ENCODE measurements at regions not wholly inside any gene's neighbourhood (a gene's known extent, or its start where the extent isn't known, plus 50 kb on each side); places are given as distances from the start of the nearest gene placed in this dataset.
"Not testable (repeated sequence)": the region's sequence is repeated elsewhere in the genome, so short reads cannot be mapped to it uniquely, and the experiment has no call there.

DNA sequence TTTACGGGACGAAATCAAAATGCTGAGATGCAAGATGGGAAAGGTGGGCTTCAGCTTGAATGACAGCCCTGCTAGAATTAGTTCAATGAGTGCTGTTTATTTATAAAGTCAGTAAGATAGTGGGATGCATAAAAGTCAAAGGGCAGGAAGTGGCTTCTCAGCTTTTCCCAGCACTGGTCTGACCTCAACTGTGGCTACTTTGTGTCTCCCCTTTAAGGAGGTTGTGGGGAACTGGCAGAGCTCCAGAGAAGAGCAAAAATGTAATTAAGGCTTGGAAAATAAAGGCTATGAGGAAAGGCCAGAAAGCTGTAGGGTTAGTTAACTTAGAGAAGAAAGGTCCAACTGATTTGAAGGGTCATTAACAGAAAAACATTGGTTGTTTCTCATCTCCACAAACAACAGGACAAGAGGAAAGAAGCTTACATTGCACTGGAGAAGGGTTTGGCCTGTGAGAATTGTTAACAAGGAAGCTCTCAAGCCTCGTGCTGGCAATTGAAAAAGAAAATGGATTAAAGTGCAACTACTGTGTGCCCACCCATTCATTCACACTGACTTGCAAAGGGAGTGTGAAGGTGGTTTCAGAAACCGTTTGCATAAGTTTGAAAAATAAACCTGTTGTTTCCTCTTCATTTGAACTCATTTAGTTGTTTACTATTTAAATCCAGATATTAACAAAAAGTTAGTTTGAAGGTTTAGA lies 68.8 kb upstream of the CD28 start:
- ChIA-PET CTCF (interaction anchor here (1.0 kb wide), 1 partner anchor 113 kb away, joined by 3 read pairs; no protein-coding TSS in a partner anchor), POLR2A (ENCODE audit: low non-redundant PET) (no interaction called here)

GRCh38 chr2:203641865-203642264 lies 64.6 kb upstream of the CD28 start:
- H3K27ac ChIP-seq; POLR2A ChIA-PET (ENCODE audit: low non-redundant PET); DNase-seq (ENCODE audit: low spot score): not testable (repeated sequence)
- CTCF ChIA-PET, result interaction anchor here (0.7 kb wide), 1 partner anchor 11 kb away, joined by 3 read pairs; no protein-coding TSS in a partner anchor

More for the DNA sequence above, 68.8 kb upstream of the CD28 start:
- TF ChIP-seq CTCF (conservative IDR thresholded peaks at IDR 0.05; ENCODE audit: low read depth), result no peak
- no peak for DNase-seq (ENCODE audit: low spot score)
- no peak overlapping the region for H3K27ac ChIP-seq

DNA sequence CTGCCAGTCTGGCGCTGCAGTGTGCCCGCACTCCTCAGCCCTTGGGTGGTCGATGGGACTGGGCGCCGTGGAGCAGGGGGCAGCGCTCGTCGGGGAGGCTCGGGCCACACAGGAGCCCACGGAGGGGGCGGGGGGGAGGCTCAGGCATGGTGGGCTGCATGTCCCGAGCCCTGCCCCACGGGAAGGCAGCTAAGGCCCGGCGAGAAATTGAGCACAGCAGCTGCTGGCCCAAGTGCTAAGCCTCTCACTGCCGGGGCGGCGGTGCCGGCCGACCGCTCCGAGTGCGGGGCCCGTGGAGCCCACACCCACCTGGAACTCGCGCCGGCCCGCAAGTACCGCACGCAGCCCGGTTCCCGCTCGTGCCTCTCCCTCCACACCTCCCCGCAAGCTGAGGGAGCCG lies 63.6 kb upstream of the CD28 start:
- POLR2A ChIA-PET (ENCODE audit: low non-redundant PET); H3K27ac ChIP-seq; DNase-seq (ENCODE audit: low spot score): not testable (repeated sequence)
- CTCF ChIA-PET, result interaction anchor here (0.6 kb wide), 1 partner anchor 114 kb away, joined by 3 read pairs; no protein-coding TSS in a partner anchor

DNA sequence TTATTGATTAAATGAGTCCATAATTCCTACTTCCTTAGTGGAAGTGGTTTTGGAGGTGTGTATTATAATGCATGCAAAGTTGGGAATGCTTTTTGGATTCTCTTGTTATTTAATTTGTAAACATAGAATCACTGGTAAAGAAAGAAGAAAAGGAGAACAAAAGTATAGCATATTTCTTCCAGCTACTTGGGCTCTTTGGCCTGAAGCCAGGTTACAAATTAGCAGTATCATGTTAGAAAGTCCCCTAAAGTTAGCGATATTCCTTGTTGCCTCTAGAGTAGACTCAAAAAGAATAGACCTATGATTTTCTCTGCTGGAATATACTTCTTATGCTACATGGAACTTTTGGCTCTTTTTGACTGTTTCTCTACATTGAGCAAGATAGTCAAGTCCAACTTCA lies 60.6 kb upstream of the CD28 start:
- no peak overlapping the region; the same call in 1 of the 2 replicates for H3K27ac ChIP-seq
- no peak for TF ChIP-seq CTCF (conservative IDR thresholded peaks at IDR 0.05; ENCODE audit: low read depth)
- POLR2A ChIA-PET (ENCODE audit: low non-redundant PET), result no interaction called here
- no peak for DNase-seq (ENCODE audit: low spot score)
- CTCF ChIA-PET, result no interaction called here

GRCh38 chr2:203646266-203646864 lies 60.1 kb upstream of the CD28 start:
- POLR2A ChIA-PET (ENCODE audit: low non-redundant PET), result no interaction called here
- no peak overlapping the region; the same call in 1 of the 2 replicates for H3K27ac ChIP-seq
- CTCF ChIA-PET, result no interaction called here
- no peak for DNase-seq (ENCODE audit: low spot score)
- no peak for TF ChIP-seq CTCF (conservative IDR thresholded peaks at IDR 0.05; ENCODE audit: low read depth)

GRCh38 chr2:203646961-203647360 lies 59.5 kb upstream of the CD28 start:
- ChIA-PET CTCF (no interaction called here), POLR2A (ENCODE audit: low non-redundant PET) (no interaction called here)
- H3K27ac ChIP-seq, result no peak overlapping the region
- TF ChIP-seq CTCF (conservative IDR thresholded peaks at IDR 0.05; ENCODE audit: low read depth), result no peak
- no peak for DNase-seq (ENCODE audit: low spot score)

GRCh38 chr2:203647579-203647978 lies 58.9 kb upstream of the CD28 start:
- no peak for DNase-seq (ENCODE audit: low spot score)
- POLR2A ChIA-PET (ENCODE audit: low non-redundant PET), result no interaction called here
- no peak overlapping the region for H3K27ac ChIP-seq
- no peak for TF ChIP-seq CTCF (conservative IDR thresholded peaks at IDR 0.05; ENCODE audit: low read depth)
- CTCF ChIA-PET, result interaction anchor here (0.7 kb wide), 2 partner anchors 102 to 169 kb away, joined by 3 read pairs; no protein-coding TSS in a partner anchor
